PC-9 (cell line): ENCODE measurements at regions not wholly inside any gene's neighbourhood (a gene's known extent, or its start where the extent isn't known, plus 50 kb on each side); places are given as distances from the start of the nearest gene placed in this dataset.

Source experiments
- CTCF ChIP-seq: fragments of 200-600 bp; sonication (generic); conservative IDR thresholded peaks from 2 replicates; pipeline ENCODE4 v1.6.1; 2017; ENCODE audit warnings: mixed run types, antibody characterized with exemption, mild to moderate bottlenecking, moderate library complexity
- EZH2 ChIP-seq: fragments of 200-600 bp; sonication (generic); IDR thresholded peaks from 2 replicates; pipeline ENCODE4 v1.8.0; 2017; ENCODE audit warnings: antibody characterized with exemption, low read depth

GRCh38 chr14:40009771-40010170, 577.5 kb upstream of the FBXO33 start:
- no peak for TF ChIP-seq EZH2
- no peak for TF ChIP-seq CTCF
